Right lobe of liver (tissue), 6 donors: ENCODE measurements at regions not wholly inside any gene's neighbourhood (a gene's known extent, or its start where the extent isn't known, plus 50 kb on each side); places are given as distances from the start of the nearest gene placed in this dataset.

ENCODE experiments used
- ATAC-seq, 4 donors: fragments of 200-7000 bp; cut with Tn5 transposase; one replicate each; pipeline ENCODE4 v1.9.1; 2020; ENCODE audit warnings: mild to moderate bottlenecking in 4 of 4, moderate library complexity in 4 of 4
- DNase-seq, 3 donors: peaks; one replicate each; pipeline ENCODE4 v3.0.0-alpha.2; 2020
- H3K27ac ChIP-seq, 3 donors: fragments of 200-600 bp; one replicate each; pipeline ENCODE4 v1.8.0; 2022
- H3K27me3 ChIP-seq, 2 donors: fragments of 200-600 bp; one replicate each; pipeline ENCODE4 v1.8.0; 2022
- H3K36me3 ChIP-seq, 4 donors: fragments of 200-600 bp; sonication (generic) in 1 of 4; one replicate each; pipeline versions ENCODE4 v1.5.1 to v1.8.0; 2017 to 2022; ENCODE audit warnings: control low read depth in 1 of 4
- H3K4me1 ChIP-seq, 4 donors: fragments of 200-600 bp; sonication (generic) in 1 of 4; one replicate each; pipeline versions ENCODE4 v1.5.1 to v1.8.0; 2017 to 2022; ENCODE audit warnings: control low read depth in 1 of 4
- H3K4me3 ChIP-seq, 3 donors: fragments of 200-600 bp; one replicate each; pipeline ENCODE4 v1.8.0; 2022
- H3K9me3 ChIP-seq, 4 donors: fragments of 200-600 bp; sonication (generic) in 1 of 4; one replicate each; pipeline versions ENCODE4 v1.5.1 to v1.8.0; 2017 to 2022; ENCODE audit warnings: control low read depth in 1 of 4
- POLR2A ChIP-seq: fragments of 450-650 bp; IDR thresholded peaks from one replicate; pipeline ENCODE4 v1.6.1; 2017; ENCODE audit warnings: antibody characterized with exemption, mild to moderate bottlenecking
- WGBS: methylation state at CpG from one replicate; pipeline ENCODE4 v1.1.6; 2018; ENCODE audit warnings: low coverage, low lambda C conversion rate; ENCODE audit not compliant: insufficient coverage; ENCODE audit errors: missing lambda C conversion rate; 5-methylcytosine and 5-hydroxymethylcytosine counted together
- intact Hi-C, 2 donors: fragments of 100-400 bp; cut with DNase I; formaldehyde crosslinking; loops; one replicate each; pipeline versions ENCODE4 v1.11.2 to v1.14.1; 2022
- TF ChIP-seq, protein P1 (sequence below), 4 donors: fragments of 200-600 bp in 3 of 4; fragments of 450-650 bp in 1 of 4; IDR thresholded peaks; one replicate each; pipeline versions ENCODE4 v1.5.1 to v1.8.0; 2016 to 2022; ENCODE audit warnings: antibody characterized with exemption in 4 of 4, mild to moderate bottlenecking in 2 of 4
- donor health status: DM: no; HTN: yes; CAD: no.
- donor health status: DM: no; HTN: no; CAD: no.
- donor health status: DM: no; HTN: no; CAD: no.
- donor health status: DM: no; HTN: yes; CAD: no.
- donor health status: DM: no; HTN: yes; CAD: no.

DNA sequence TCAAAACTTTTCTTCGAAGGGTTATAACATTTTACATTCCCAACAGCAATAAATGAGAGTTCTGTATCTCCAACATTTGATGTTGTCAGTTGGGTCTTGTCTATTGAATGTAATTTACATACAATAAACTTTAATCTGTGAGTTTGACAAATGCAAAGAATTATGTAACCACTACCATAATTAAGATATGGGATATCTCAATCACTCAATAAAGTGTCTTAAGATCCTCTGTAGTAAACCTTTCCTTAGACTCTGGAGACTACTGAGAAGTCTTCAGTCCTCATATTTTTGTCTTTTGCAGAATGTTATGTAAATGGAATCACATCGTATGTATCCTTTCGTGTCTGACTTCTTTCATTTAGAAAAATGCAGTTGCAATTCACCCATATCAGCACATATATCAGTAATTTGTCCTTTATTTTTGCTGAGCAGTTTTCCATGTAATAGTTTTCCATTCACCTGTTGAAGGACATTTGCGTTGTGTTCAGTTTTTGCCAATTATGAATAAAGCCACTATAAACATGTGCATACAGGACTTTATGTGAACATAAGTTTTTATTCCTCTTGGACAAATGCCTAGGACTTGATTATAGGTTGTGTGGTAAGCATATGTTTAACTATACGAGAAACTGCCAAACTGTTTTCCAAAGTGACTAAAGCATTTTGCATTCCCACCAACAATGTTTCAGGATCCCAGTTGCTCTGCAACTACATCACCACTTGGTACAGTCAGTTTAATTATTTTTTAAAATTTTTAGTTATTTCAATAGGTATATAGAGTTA lies 784.6 kb upstream of the ZNF608 start:
- no peaks in the 10 kb centered on the region for H3K27me3 ChIP-seq
- intact Hi-C loops = no loop called here
- DNase-seq = no peak
- WGBS = 80% methylated on average over 5 of the region's 5 CpGs
- H3K4me3 ChIP-seq = no peak overlapping the region
- no peak overlapping the region for H3K27ac ChIP-seq
- H3K4me1 ChIP-seq = no peaks in the 10 kb centered on the region
- no peaks in the 10 kb centered on the region for H3K36me3 ChIP-seq
- TF ChIP-seq POLR2A = no peak
- TF ChIP-seq, protein P1, sequence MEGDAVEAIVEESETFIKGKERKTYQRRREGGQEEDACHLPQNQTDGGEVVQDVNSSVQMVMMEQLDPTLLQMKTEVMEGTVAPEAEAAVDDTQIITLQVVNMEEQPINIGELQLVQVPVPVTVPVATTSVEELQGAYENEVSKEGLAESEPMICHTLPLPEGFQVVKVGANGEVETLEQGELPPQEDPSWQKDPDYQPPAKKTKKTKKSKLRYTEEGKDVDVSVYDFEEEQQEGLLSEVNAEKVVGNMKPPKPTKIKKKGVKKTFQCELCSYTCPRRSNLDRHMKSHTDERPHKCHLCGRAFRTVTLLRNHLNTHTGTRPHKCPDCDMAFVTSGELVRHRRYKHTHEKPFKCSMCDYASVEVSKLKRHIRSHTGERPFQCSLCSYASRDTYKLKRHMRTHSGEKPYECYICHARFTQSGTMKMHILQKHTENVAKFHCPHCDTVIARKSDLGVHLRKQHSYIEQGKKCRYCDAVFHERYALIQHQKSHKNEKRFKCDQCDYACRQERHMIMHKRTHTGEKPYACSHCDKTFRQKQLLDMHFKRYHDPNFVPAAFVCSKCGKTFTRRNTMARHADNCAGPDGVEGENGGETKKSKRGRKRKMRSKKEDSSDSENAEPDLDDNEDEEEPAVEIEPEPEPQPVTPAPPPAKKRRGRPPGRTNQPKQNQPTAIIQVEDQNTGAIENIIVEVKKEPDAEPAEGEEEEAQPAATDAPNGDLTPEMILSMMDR (IDR thresholded peaks at IDR 0.05) = no peak
- H3K9me3 ChIP-seq = no peaks in the 10 kb centered on the region
- no peak for ATAC-seq

DNA sequence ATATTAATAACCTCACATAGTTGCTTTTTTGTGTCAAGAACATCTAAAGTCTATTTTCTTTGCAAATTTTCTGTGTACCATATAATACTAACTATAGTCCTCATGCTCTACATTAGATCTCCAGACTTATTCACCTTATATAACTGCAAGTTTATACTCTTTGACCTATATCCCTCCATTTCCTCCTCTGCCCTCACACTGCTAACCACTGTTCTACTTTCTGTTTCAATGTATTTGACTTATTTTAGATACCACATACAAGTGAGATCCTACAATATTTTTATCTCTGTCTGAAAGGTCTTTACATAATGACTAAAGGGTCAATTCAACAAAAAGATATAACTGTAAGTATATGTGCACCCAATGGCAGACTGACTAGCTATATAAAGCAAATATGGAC lies 789.7 kb upstream of the ZNF608 start:
- TF ChIP-seq POLR2A = no peak
- TF ChIP-seq, protein P1 (IDR thresholded peaks at IDR 0.05) = no peak
- Histone ChIP-seq H3K4me3 (no peak overlapping the region), H3K27ac (no peak overlapping the region), H3K27me3 (no peaks in the 10 kb centered on the region), H3K4me1 (no peaks in the 10 kb centered on the region), H3K36me3 (no peaks in the 10 kb centered on the region), H3K9me3 (no peaks in the 10 kb centered on the region)
- ATAC-seq = no peak
- no peak for DNase-seq
- intact Hi-C loops = no loop called here

DNA sequence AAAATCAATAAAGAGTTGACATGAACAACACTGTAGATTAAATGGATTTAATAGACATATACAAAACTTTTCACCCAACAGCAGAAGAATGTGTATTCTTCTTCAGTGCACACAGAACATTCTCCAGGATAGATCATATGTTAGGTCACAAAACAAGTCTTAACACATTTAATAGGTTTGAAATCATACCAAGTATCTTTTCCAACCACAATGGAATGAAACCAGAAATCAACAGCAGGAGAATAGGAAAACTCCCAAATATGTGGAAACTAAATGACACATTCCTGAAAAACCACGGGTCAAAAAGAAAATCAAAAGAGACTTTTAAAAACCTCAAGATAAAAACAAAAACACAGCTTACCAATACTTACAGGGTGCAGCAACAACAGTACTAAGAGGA lies 790.1 kb upstream of the ZNF608 start:
- intact Hi-C loops = no loop called here
- DNase-seq (no peak), ATAC-seq (no peak)
- H3K27ac ChIP-seq = no peak overlapping the region
- no peak overlapping the region for H3K4me3 ChIP-seq
- WGBS = 33% methylated on average over 1 of the region's 1 CpG
- no peaks in the 10 kb centered on the region for H3K27me3 ChIP-seq
- TF ChIP-seq, protein P1 (IDR thresholded peaks at IDR 0.05) = no peak
- no peak for TF ChIP-seq POLR2A
- H3K36me3 ChIP-seq = no peaks in the 10 kb centered on the region
- no peaks in the 10 kb centered on the region for H3K4me1 ChIP-seq
- no peaks in the 10 kb centered on the region for H3K9me3 ChIP-seq

DNA sequence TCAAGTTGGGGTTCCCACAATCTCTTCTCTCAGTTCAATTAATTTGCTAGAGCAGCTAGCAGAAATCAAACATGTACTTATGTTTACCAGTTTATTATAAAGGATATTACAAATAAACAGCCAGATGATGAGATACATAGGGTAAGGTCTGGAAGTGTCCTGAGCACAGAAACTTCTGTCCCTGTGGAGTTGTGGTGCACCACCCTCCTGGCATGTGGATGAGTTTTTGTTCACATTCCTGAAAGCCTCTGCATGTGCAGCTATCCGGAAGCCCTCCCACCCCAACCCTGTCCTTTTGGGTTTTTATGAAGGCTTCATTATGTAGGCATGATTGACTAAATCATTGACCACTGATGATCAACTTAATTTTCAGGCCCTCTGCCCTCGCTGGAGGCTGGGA lies 791.2 kb upstream of the ZNF608 start:
- WGBS = 77% methylated on average over 2 of the region's 2 CpGs
- no peaks in the 10 kb centered on the region for H3K27me3 ChIP-seq
- H3K27ac ChIP-seq = no peak overlapping the region
- TF ChIP-seq POLR2A = no peak
- TF ChIP-seq, protein P1 (IDR thresholded peaks at IDR 0.05) = no peak
- no peak overlapping the region for H3K4me3 ChIP-seq
- no peaks in the 10 kb centered on the region for H3K9me3 ChIP-seq
- H3K36me3 ChIP-seq = no peaks in the 10 kb centered on the region
- DNase-seq = no peak
- intact Hi-C loops = no loop called here
- no peaks in the 10 kb centered on the region for H3K4me1 ChIP-seq
- ATAC-seq = no peak

DNA sequence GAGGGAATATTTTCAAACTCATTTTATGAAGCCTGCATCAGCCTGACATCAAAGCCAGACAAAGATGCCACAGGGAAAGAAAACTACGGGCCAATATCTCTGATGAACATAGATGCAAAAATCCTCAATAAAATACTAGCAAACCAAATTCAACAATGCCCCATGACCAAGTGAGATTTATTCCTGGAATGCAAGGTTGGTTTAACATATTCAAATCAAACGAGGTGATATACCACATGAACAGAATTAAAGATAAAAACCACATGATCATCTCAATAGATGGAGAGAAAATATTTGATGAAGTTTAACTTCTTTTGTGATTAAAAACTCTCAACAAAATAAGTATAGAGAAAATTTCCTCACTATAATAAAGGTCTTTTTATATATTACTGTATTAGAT lies 792.0 kb upstream of the ZNF608 start:
- no peaks in the 10 kb centered on the region for H3K36me3 ChIP-seq
- 63% methylated on average over 2 of the region's 2 CpGs for WGBS
- no peak overlapping the region for H3K4me3 ChIP-seq
- no peak for DNase-seq
- no peaks in the 10 kb centered on the region for H3K4me1 ChIP-seq
- no peak overlapping the region for H3K27ac ChIP-seq
- ATAC-seq = no peak
- no peaks in the 10 kb centered on the region for H3K27me3 ChIP-seq
- intact Hi-C loops = no loop called here
- TF ChIP-seq, protein P1 (IDR thresholded peaks at IDR 0.05) = no peak
- TF ChIP-seq POLR2A = no peak
- no peaks in the 10 kb centered on the region for H3K9me3 ChIP-seq
